Neuronal stem cell (in vitro differentiated cells): ENCODE measurements at regions not wholly inside any gene's neighbourhood (a gene's known extent, or its start where the extent isn't known, plus 50 kb on each side); places are given as distances from the start of the nearest gene placed in this dataset.
"Not testable (repeated sequence)": the region's sequence is repeated elsewhere in the genome, so short reads cannot be mapped to it uniquely, and the experiment has no call there.

Experiments
- DNase-seq: peaks from one replicate; pipeline ENCODE4 v3.0.0-alpha.2; 2013; ENCODE audit warnings: low spot score
- H2AFZ ChIP-seq: one replicate; pipeline ENCODE4 v1.6.1; 2013; ENCODE audit warnings: mild to moderate bottlenecking, low read length, inconsistent platforms
- H2AK5ac ChIP-seq: 2 replicates; pipeline ENCODE4 v1.6.1; 2013; ENCODE audit warnings: low read depth, mild to moderate bottlenecking, inconsistent platforms, low read length, moderate library complexity, mixed read lengths
- H2BK120ac ChIP-seq: 2 replicates; pipeline ENCODE4 v1.6.1; 2013; ENCODE audit warnings: low read depth, mild to moderate bottlenecking, inconsistent platforms, low read length, moderate library complexity, mixed read lengths
- H2BK12ac ChIP-seq: one replicate; pipeline ENCODE4 v1.6.1; 2013; ENCODE audit warnings: low read length, inconsistent platforms
- H2BK15ac ChIP-seq: 2 replicates; pipeline ENCODE4 v1.6.1; 2013; ENCODE audit warnings: mild to moderate bottlenecking, low read length, inconsistent platforms, mixed read lengths
- H2BK5ac ChIP-seq: one replicate; pipeline ENCODE4 v1.6.1; 2013; ENCODE audit warnings: inconsistent platforms, mild to moderate bottlenecking, low read length, moderate library complexity
- H3K14ac ChIP-seq: one replicate; pipeline ENCODE4 v1.6.1; 2013; ENCODE audit warnings: low read length, inconsistent platforms
- H3K18ac ChIP-seq: 2 replicates; pipeline ENCODE4 v1.6.1; 2013; ENCODE audit warnings: low read length, inconsistent platforms
- H3K23ac ChIP-seq: 2 replicates; pipeline ENCODE4 v1.6.1; 2013; ENCODE audit warnings: low read depth, mild to moderate bottlenecking, mixed read lengths, low read length, inconsistent platforms; ENCODE audit not compliant: poor library complexity
- H3K27ac ChIP-seq: replicated peaks from 3 replicates; pipeline ENCODE4 v1.5.1; 2013; ENCODE audit warnings: low read length, inconsistent platforms
- H3K27me3 ChIP-seq, 3 experiments: 2 replicates each; pipeline ENCODE4 v1.6.1; 2013; ENCODE audit warnings: low read length in 3 of 3, mild to moderate bottlenecking in 2 of 3, inconsistent platforms in 1 of 3, low read depth in 1 of 3, mixed read lengths in 1 of 3, moderate library complexity in 1 of 3; ENCODE audit not compliant: control insufficient read depth in 3 of 3, insufficient read depth in 3 of 3
- H3K36me3 ChIP-seq, 2 donors: replicated peaks in 1 of 2; 2 replicates each; pipeline ENCODE4 v1.6.1; 2013; ENCODE audit warnings: low read length in 2 of 2; ENCODE audit not compliant: control insufficient read depth in 2 of 2, insufficient read depth in 2 of 2
- H3K4ac ChIP-seq: 2 replicates; pipeline ENCODE4 v1.6.1; 2013; ENCODE audit warnings: inconsistent platforms, mild to moderate bottlenecking, low read length, moderate library complexity
- H3K4me1 ChIP-seq, 2 donors: 1 replicate in 1 of 2; 2 replicates in 1 of 2; pipeline ENCODE4 v1.6.1; 2013; ENCODE audit warnings: low read length in 2 of 2, low read depth in 1 of 2; ENCODE audit not compliant: control insufficient read depth in 2 of 2, insufficient read depth in 1 of 2
- H3K4me2 ChIP-seq: one replicate; pipeline ENCODE4 v1.6.1; 2013; ENCODE audit warnings: mild to moderate bottlenecking, low read length, inconsistent platforms; ENCODE audit not compliant: insufficient read depth, poor library complexity, severe bottlenecking
- H3K4me3 ChIP-seq, 2 donors: 2 replicates each; pipeline ENCODE4 v1.5.1; 2013; ENCODE audit warnings: low read length in 2 of 2, mild to moderate bottlenecking in 2 of 2, inconsistent platforms in 1 of 2, moderate library complexity in 1 of 2
- H3K79me1 ChIP-seq: one replicate; pipeline ENCODE4 v1.6.1; 2013; ENCODE audit warnings: low read depth, mild to moderate bottlenecking, inconsistent platforms, low read length, moderate library complexity
- H3K9ac ChIP-seq: one replicate; pipeline ENCODE4 v1.6.1; 2013; ENCODE audit warnings: mild to moderate bottlenecking, low read depth, low read length, inconsistent platforms; ENCODE audit not compliant: poor library complexity
- H3K9me3 ChIP-seq, 2 donors: replicated peaks in 1 of 2; 2 replicates each; pipeline versions ENCODE3 to v1.6.1; 2013; ENCODE audit warnings: low read length in 2 of 2, mild to moderate bottlenecking in 2 of 2, inconsistent platforms in 1 of 2, low read depth in 1 of 2, mixed read lengths in 1 of 2, moderate library complexity in 1 of 2; ENCODE audit not compliant: control insufficient read depth in 2 of 2, insufficient read depth in 1 of 2
- H4K8ac ChIP-seq: one replicate; pipeline ENCODE4 v1.6.1; 2013; ENCODE audit warnings: low read depth, mild to moderate bottlenecking, inconsistent platforms, low read length, moderate library complexity
- H4K91ac ChIP-seq: one replicate; pipeline ENCODE4 v1.6.1; 2013; ENCODE audit warnings: low read length, low read depth, mild to moderate bottlenecking, inconsistent platforms; ENCODE audit not compliant: poor library complexity
- WGBS, 2 donors: extraction: QIAGEN DNeasy Blood & Tissue Kit; methylation state at CpG; one replicate each; pipeline ENCODE4 v1.1.7; 2013; ENCODE audit warnings: missing lambda C conversion rate in 2 of 2, mixed read lengths in 1 of 2; ENCODE audit not compliant: insufficient read length in 2 of 2, insufficient replicate concordance in 1 of 2; ENCODE audit errors: extremely low coverage in 2 of 2; 5-methylcytosine and 5-hydroxymethylcytosine counted together

GRCh38 chr1:67902546-67903223, 69.4 kb upstream of the GNG12 start:
- WGBS, 2 donors, result no CpG with 5 or more reads among the region's 6 CpGs

DNA sequence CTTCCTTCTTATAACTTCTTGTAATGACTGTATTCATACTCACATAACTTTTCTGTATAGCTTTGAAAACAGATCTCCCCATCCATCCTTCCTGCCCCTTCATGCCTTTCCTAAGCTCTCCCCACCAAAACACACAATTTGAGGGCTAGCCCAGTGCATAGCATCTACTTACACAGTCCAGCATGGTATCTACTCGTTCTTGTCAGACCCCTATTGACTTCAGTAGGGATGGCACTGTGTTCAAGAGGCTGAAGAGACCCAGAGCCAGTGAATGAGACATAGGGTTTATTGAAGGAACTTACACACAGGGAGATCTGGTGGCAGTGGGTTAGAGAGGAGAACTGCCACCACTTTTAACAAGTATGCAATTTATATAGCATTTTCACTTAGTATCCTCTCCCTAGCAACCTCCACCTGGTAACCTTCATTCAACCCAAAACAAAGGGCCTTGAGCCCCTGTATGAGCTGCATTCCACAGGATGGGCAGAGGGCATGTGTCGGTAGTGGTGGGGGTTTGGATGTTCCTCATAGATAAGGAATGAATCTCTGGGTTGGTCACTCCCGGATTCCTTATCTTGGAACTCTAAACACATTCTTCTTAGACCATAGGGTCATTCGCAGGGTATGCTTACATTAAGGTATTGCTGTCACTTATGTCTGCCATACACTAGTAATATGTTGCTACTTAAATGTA, 64.9 kb upstream of the GNG12 start:
- Histone ChIP-seq H3K4me1 (peaks cover 0 to 3% of the 10 kb centered on the region in 2 donors), H2BK15ac (no peak overlapping the region), H3K4me2 (no peak overlapping the region), H2BK5ac (no peak overlapping the region), H3K4me3 (no peak overlapping the region), H3K27ac (no peak overlapping the region), H2BK120ac (no peak overlapping the region), H2BK12ac (no peak overlapping the region), H3K14ac (no peak overlapping the region), H2AK5ac (no peak overlapping the region), H3K9ac (no peak overlapping the region), H3K4ac (no peak overlapping the region), H3K79me1 (no peaks in the 10 kb centered on the region), H3K27me3 (no peaks in the 10 kb centered on the region), H3K23ac (no peak overlapping the region), H4K8ac (no peak overlapping the region), H3K9me3 (no peaks in the 10 kb centered on the region), H4K91ac (no peak overlapping the region), H3K18ac (no peak overlapping the region), H3K36me3 (no peaks in the 10 kb centered on the region), H2AFZ (no peak overlapping the region)
- DNase-seq, result no peak
- no CpG with 5 or more reads among the region's 4 CpGs for WGBS, 2 donors

More at GRCh38 chr1:67902546-67903223, 69.4 kb upstream of the GNG12 start:
- not testable (repeated sequence) for H4K8ac ChIP-seq, H2AFZ ChIP-seq, H3K4me1 ChIP-seq, H2BK15ac ChIP-seq, H3K23ac ChIP-seq, H3K36me3 ChIP-seq, DNase-seq, H3K4me2 ChIP-seq, H3K27me3 ChIP-seq, H2BK12ac ChIP-seq, H3K18ac ChIP-seq, H2AK5ac ChIP-seq, H3K4ac ChIP-seq, H3K79me1 ChIP-seq, H4K91ac ChIP-seq, H2BK5ac ChIP-seq, H3K4me3 ChIP-seq, H3K27ac ChIP-seq, H3K14ac ChIP-seq, H2BK120ac ChIP-seq, H3K9me3 ChIP-seq, H3K9ac ChIP-seq

GRCh38 chr1:67897270-67897949, 64.1 kb upstream of the GNG12 start:
- no peak overlapping the region for H3K27ac ChIP-seq
- H3K27me3 ChIP-seq, result no peaks in the 10 kb centered on the region

GRCh38 chr1:67896826-67897225, 63.6 kb upstream of the GNG12 start:
- Histone ChIP-seq H4K91ac (no peak overlapping the region), H3K27me3 (no peaks in the 10 kb centered on the region), H3K4me3 (no peak overlapping the region), H4K8ac (no peak overlapping the region), H2BK12ac (no peak overlapping the region), H3K36me3 (no peaks in the 10 kb centered on the region), H3K79me1 (no peaks in the 10 kb centered on the region), H3K4me2 (no peak overlapping the region), H2BK120ac (no peak overlapping the region), H3K18ac (no peak overlapping the region), H3K9ac (no peak overlapping the region), H2AK5ac (no peak overlapping the region), H3K14ac (no peak overlapping the region), H3K27ac (no peak overlapping the region), H2BK15ac (no peak overlapping the region), H3K23ac (no peak overlapping the region), H3K4me1 (peaks cover 0 to 11% of the 10 kb centered on the region in 2 donors), H2AFZ (peak overlapping the region; percentile 12), H3K9me3 (no peaks in the 10 kb centered on the region), H2BK5ac (no peak overlapping the region), H3K4ac (no peak overlapping the region)
- no CpG with 5 or more reads among the region's 6 CpGs for WGBS, 2 donors
- no peak for DNase-seq

More at GRCh38 chr1:67897270-67897949, 64.1 kb upstream of the GNG12 start:
- Histone ChIP-seq H3K9me3 (no peaks in the 10 kb centered on the region), H3K36me3 (no peaks in the 10 kb centered on the region), H2BK120ac (no peak overlapping the region), H3K18ac (no peak overlapping the region), H3K23ac (no peak overlapping the region), H4K91ac (no peak overlapping the region), H2BK15ac (no peak overlapping the region), H3K9ac (no peak overlapping the region), H2BK12ac (no peak overlapping the region), H3K79me1 (no peaks in the 10 kb centered on the region), H3K4me1 (peaks cover 0 to 11% of the 10 kb centered on the region in 2 donors), H4K8ac (no peak overlapping the region), H2AK5ac (no peak overlapping the region), H3K4me3 (no peak overlapping the region), H3K4ac (no peak overlapping the region), H2BK5ac (no peak overlapping the region), H3K4me2 (no peak overlapping the region), H2AFZ (peak overlapping the region; percentile 12), H3K14ac (no peak overlapping the region)
- no CpG with 5 or more reads among the region's 9 CpGs for WGBS, 2 donors
- no peak for DNase-seq
